Stimulated activated naive CD8-positive, alpha-beta T cell treated with anti-CD3 and anti-CD28 coated beads, Interleukin-15, Interleukin-2, amounts not matched to agents 100 ng/mL and 50 ng/mL, for 24 hours (primary cell): ENCODE measurements at regions not wholly inside any gene's neighbourhood (a gene's known extent, or its start where the extent isn't known, plus 50 kb on each side); places are given as distances from the start of the nearest gene placed in this dataset.

ENCODE experiments used
- H3K27ac Mint-ChIP-seq: one replicate; pipeline ENCODE4 v1.8.0; 2021; ENCODE audit warnings: mild to moderate bottlenecking, mixed read lengths
- H3K27me3 Mint-ChIP-seq: one replicate; pipeline ENCODE4 v1.8.0; 2021; ENCODE audit warnings: mixed read lengths
- H3K36me3 Mint-ChIP-seq: one replicate; pipeline ENCODE4 v1.8.0; 2021; ENCODE audit warnings: low read depth, mixed read lengths
- H3K4me1 Mint-ChIP-seq: one replicate; pipeline ENCODE4 v1.8.0; 2021; ENCODE audit warnings: low read depth, mixed read lengths
- H3K4me3 Mint-ChIP-seq: one replicate; pipeline ENCODE4 v1.8.0; 2021; ENCODE audit warnings: mild to moderate bottlenecking, mixed read lengths
- H3K9me3 Mint-ChIP-seq: one replicate; pipeline ENCODE4 v1.8.0; 2021; ENCODE audit warnings: mixed read lengths

GRCh38 chr7:142365410-142365842 lies 107.6 kb upstream of the PRSS58 start:
- Mint-ChIP-seq H3K9me3 (peaks cover 11% of the 10 kb centered on the region), H3K4me1 (peaks cover 14% of the 10 kb centered on the region), H3K4me3 (no peak overlapping the region), H3K27ac (no peak overlapping the region), H3K36me3 (no peaks in the 10 kb centered on the region), H3K27me3 (peaks cover 12% of the 10 kb centered on the region)

GRCh38 chr7:142364551-142364950 lies 106.7 kb upstream of the PRSS58 start:
- Mint-ChIP-seq H3K4me3 (no peak overlapping the region), H3K27me3 (peaks cover 12% of the 10 kb centered on the region)

GRCh38 chr7:142362349-142362748 lies 104.5 kb upstream of the PRSS58 start:
- Mint-ChIP-seq H3K36me3 (no peaks in the 10 kb centered on the region), H3K4me3 (no peak overlapping the region), H3K27ac (peak overlapping the region; percentile 60), H3K27me3 (peaks cover 12% of the 10 kb centered on the region), H3K4me1 (peaks cover 20% of the 10 kb centered on the region), H3K9me3 (peaks cover 4% of the 10 kb centered on the region)

More at GRCh38 chr7:142364551-142364950, 106.7 kb upstream of the PRSS58 start:
- Mint-ChIP-seq H3K4me1 (peaks cover 14% of the 10 kb centered on the region), H3K9me3 (peaks cover 11% of the 10 kb centered on the region), H3K27ac (no peak overlapping the region), H3K36me3 (no peaks in the 10 kb centered on the region)

- H3K4me3 Mint-ChIP-seq = no peak overlapping the region
These were observed 101.9 kb upstream of the PRSS58 start for GRCh38 chr7:142359694-142360279.

GRCh38 chr7:142357953-142358520 lies 100.2 kb upstream of the PRSS58 start:
- H3K36me3 Mint-ChIP-seq = no peaks in the 10 kb centered on the region
- peaks cover 31% of the 10 kb centered on the region for H3K4me1 Mint-ChIP-seq
- no peaks in the 10 kb centered on the region for H3K27me3 Mint-ChIP-seq
- H3K4me3 Mint-ChIP-seq = no peak overlapping the region
- no peaks in the 10 kb centered on the region for H3K9me3 Mint-ChIP-seq
- peak overlapping the region; percentile 32 for H3K27ac Mint-ChIP-seq

More at GRCh38 chr7:142359694-142360279, 101.9 kb upstream of the PRSS58 start:
- Mint-ChIP-seq H3K9me3 (no peaks in the 10 kb centered on the region), H3K27me3 (peaks cover 12% of the 10 kb centered on the region), H3K4me1 (peaks cover 20% of the 10 kb centered on the region), H3K36me3 (no peaks in the 10 kb centered on the region), H3K27ac (no peak overlapping the region)

- Mint-ChIP-seq H3K27me3 (no peaks in the 10 kb centered on the region), H3K9me3 (no peaks in the 10 kb centered on the region), H3K27ac (no peak overlapping the region), H3K36me3 (no peaks in the 10 kb centered on the region), H3K4me1 (peaks cover 28% of the 10 kb centered on the region), H3K4me3 (no peak overlapping the region)
These were observed 98.3 kb upstream of the PRSS58 start for GRCh38 chr7:142356166-142356565.

GRCh38 chr7:142355328-142355727 lies 97.5 kb upstream of the PRSS58 start:
- Mint-ChIP-seq H3K4me1 (peaks cover 28% of the 10 kb centered on the region), H3K27me3 (no peaks in the 10 kb centered on the region), H3K9me3 (no peaks in the 10 kb centered on the region), H3K4me3 (no peak overlapping the region), H3K36me3 (no peaks in the 10 kb centered on the region), H3K27ac (no peak overlapping the region)

- Mint-ChIP-seq H3K27me3 (no peaks in the 10 kb centered on the region), H3K4me1 (peaks cover 28% of the 10 kb centered on the region), H3K36me3 (no peaks in the 10 kb centered on the region), H3K9me3 (no peaks in the 10 kb centered on the region), H3K4me3 (peak overlapping the region; percentile 76), H3K27ac (peak overlapping the region; percentile 71)
These were observed 95.5 kb upstream of the PRSS58 start for GRCh38 chr7:142353147-142354060.

- Mint-ChIP-seq H3K4me1 (peaks cover 22% of the 10 kb centered on the region), H3K27ac (peak overlapping the region; percentile 45), H3K27me3 (no peaks in the 10 kb centered on the region), H3K9me3 (no peaks in the 10 kb centered on the region), H3K36me3 (no peaks in the 10 kb centered on the region), H3K4me3 (peak overlapping the region; percentile 76)
These were observed 94.7 kb upstream of the PRSS58 start for GRCh38 chr7:142352543-142352942.

- Mint-ChIP-seq H3K4me3 (no peak overlapping the region), H3K27me3 (no peaks in the 10 kb centered on the region), H3K4me1 (peaks cover 22% of the 10 kb centered on the region), H3K9me3 (no peaks in the 10 kb centered on the region), H3K36me3 (no peaks in the 10 kb centered on the region), H3K27ac (no peak overlapping the region)
These were observed 93.3 kb upstream of the PRSS58 start for GRCh38 chr7:142351145-142351544.

- Mint-ChIP-seq H3K4me1 (peaks cover 27% of the 10 kb centered on the region), H3K36me3 (no peaks in the 10 kb centered on the region), H3K4me3 (no peak overlapping the region), H3K27me3 (no peaks in the 10 kb centered on the region), H3K9me3 (no peaks in the 10 kb centered on the region), H3K27ac (no peak overlapping the region)
These were observed 92.0 kb upstream of the PRSS58 start for GRCh38 chr7:142349670-142350405.

- H3K36me3 Mint-ChIP-seq = no peaks in the 10 kb centered on the region
- no peaks in the 10 kb centered on the region for H3K9me3 Mint-ChIP-seq
- H3K4me1 Mint-ChIP-seq = peaks cover 24% of the 10 kb centered on the region
- H3K27ac Mint-ChIP-seq = no peak overlapping the region
- H3K27me3 Mint-ChIP-seq = no peaks in the 10 kb centered on the region
- no peak overlapping the region for H3K4me3 Mint-ChIP-seq
These were observed 91.1 kb upstream of the PRSS58 start for GRCh38 chr7:142348921-142349405.

- H3K4me3 Mint-ChIP-seq = no peak overlapping the region
- H3K36me3 Mint-ChIP-seq = no peaks in the 10 kb centered on the region
- H3K27ac Mint-ChIP-seq = no peak overlapping the region
- peaks cover 16% of the 10 kb centered on the region for H3K4me1 Mint-ChIP-seq
- no peaks in the 10 kb centered on the region for H3K9me3 Mint-ChIP-seq
- H3K27me3 Mint-ChIP-seq = no peaks in the 10 kb centered on the region
These were observed 90.2 kb upstream of the PRSS58 start for GRCh38 chr7:142348100-142348499.

GRCh38 chr7:142347091-142347490 lies 89.2 kb upstream of the PRSS58 start:
- Mint-ChIP-seq H3K4me3 (no peak overlapping the region), H3K36me3 (no peaks in the 10 kb centered on the region), H3K27me3 (no peaks in the 10 kb centered on the region), H3K27ac (no peak overlapping the region), H3K9me3 (no peaks in the 10 kb centered on the region), H3K4me1 (peaks cover 8% of the 10 kb centered on the region)
